Neuron (in vitro differentiated cells): ENCODE measurements at regions not wholly inside any gene's neighbourhood (a gene's known extent, or its start where the extent isn't known, plus 50 kb on each side); places are given as distances from the start of the nearest gene placed in this dataset.

Source experiments
- H2AFZ ChIP-seq: one replicate; pipeline ENCODE4 v1.6.1; 2013; ENCODE audit warnings: low read depth, mild to moderate bottlenecking, inconsistent platforms, low read length, moderate library complexity
- H3K27me3 ChIP-seq: one replicate; pipeline ENCODE4 v1.6.1; 2013; ENCODE audit warnings: low read length; ENCODE audit not compliant: insufficient read depth
- H3K36me3 ChIP-seq: one replicate; pipeline ENCODE4 v1.6.1; 2013; ENCODE audit warnings: low read length; ENCODE audit not compliant: insufficient read depth
- H3K4me1 ChIP-seq: one replicate; pipeline ENCODE4 v1.6.1; 2013; ENCODE audit warnings: low read length; ENCODE audit not compliant: insufficient read depth
- H3K4me3 ChIP-seq: 2 replicates; pipeline ENCODE4 v1.5.1; 2013; ENCODE audit warnings: mild to moderate bottlenecking, low read length, moderate library complexity
- H3K9me3 ChIP-seq: one replicate; pipeline ENCODE4 v1.6.1; 2013; ENCODE audit warnings: low read length

- peaks cover 2% of the 10 kb centered on the region for H3K27me3 ChIP-seq
- no peak overlapping the region for H3K4me3 ChIP-seq
- H2AFZ ChIP-seq, result peak overlapping the region; percentile 41
- H3K4me1 ChIP-seq, result no peaks in the 10 kb centered on the region
- no peaks in the 10 kb centered on the region for H3K9me3 ChIP-seq
- H3K36me3 ChIP-seq, result no peaks in the 10 kb centered on the region
These were observed 305.4 kb upstream of the MSX2 start for GRCh38 chr5:174418809-174419539.

- Histone ChIP-seq H3K9me3 (no peaks in the 10 kb centered on the region), H3K36me3 (no peaks in the 10 kb centered on the region), H3K4me3 (no peak overlapping the region), H3K27me3 (peaks cover 2% of the 10 kb centered on the region), H2AFZ (peak overlapping the region; percentile 41), H3K4me1 (no peaks in the 10 kb centered on the region)
These were observed 304.7 kb upstream of the MSX2 start for GRCh38 chr5:174419540-174420132.

GRCh38 chr5:174420651-174421407 lies 303.6 kb upstream of the MSX2 start:
- no peaks in the 10 kb centered on the region for H3K36me3 ChIP-seq
- peaks cover 2% of the 10 kb centered on the region for H3K27me3 ChIP-seq
- no peaks in the 10 kb centered on the region for H3K4me1 ChIP-seq
- H3K9me3 ChIP-seq, result no peaks in the 10 kb centered on the region
- no peak overlapping the region for H3K4me3 ChIP-seq
- no peak overlapping the region for H2AFZ ChIP-seq

GRCh38 chr5:174421408-174421805 lies 303.0 kb upstream of the MSX2 start:
- no peaks in the 10 kb centered on the region for H3K4me1 ChIP-seq
- H2AFZ ChIP-seq, result no peak overlapping the region
- H3K36me3 ChIP-seq, result no peaks in the 10 kb centered on the region
- no peaks in the 10 kb centered on the region for H3K9me3 ChIP-seq
- peaks cover 2% of the 10 kb centered on the region for H3K27me3 ChIP-seq
- no peak overlapping the region for H3K4me3 ChIP-seq

GRCh38 chr5:174423558-174423957 lies 300.8 kb upstream of the MSX2 start:
- no peaks in the 10 kb centered on the region for H3K4me1 ChIP-seq
- no peaks in the 10 kb centered on the region for H3K36me3 ChIP-seq
- H3K9me3 ChIP-seq, result no peaks in the 10 kb centered on the region
- H2AFZ ChIP-seq, result no peak overlapping the region
- H3K27me3 ChIP-seq, result peaks cover 2% of the 10 kb centered on the region
- no peak overlapping the region for H3K4me3 ChIP-seq

- H3K9me3 ChIP-seq, result no peaks in the 10 kb centered on the region
- no peaks in the 10 kb centered on the region for H3K36me3 ChIP-seq
- no peak overlapping the region for H3K4me3 ChIP-seq
- no peak overlapping the region for H2AFZ ChIP-seq
- H3K27me3 ChIP-seq, result peaks cover under 1% of the 10 kb centered on the region
- no peaks in the 10 kb centered on the region for H3K4me1 ChIP-seq
These were observed 299.9 kb upstream of the MSX2 start for GRCh38 chr5:174424219-174425053.

- Histone ChIP-seq H2AFZ (no peak overlapping the region), H3K4me3 (no peak overlapping the region), H3K27me3 (no peaks in the 10 kb centered on the region), H3K36me3 (no peaks in the 10 kb centered on the region), H3K4me1 (no peaks in the 10 kb centered on the region), H3K9me3 (no peaks in the 10 kb centered on the region)
These were observed 299.0 kb upstream of the MSX2 start for GRCh38 chr5:174425271-174425963.

GRCh38 chr5:174425964-174426290 lies 298.5 kb upstream of the MSX2 start:
- no peaks in the 10 kb centered on the region for H3K36me3 ChIP-seq
- no peak overlapping the region for H3K4me3 ChIP-seq
- H3K27me3 ChIP-seq, result no peaks in the 10 kb centered on the region
- no peaks in the 10 kb centered on the region for H3K4me1 ChIP-seq
- H2AFZ ChIP-seq, result no peak overlapping the region
- no peaks in the 10 kb centered on the region for H3K9me3 ChIP-seq

- Histone ChIP-seq H3K4me1 (no peaks in the 10 kb centered on the region), H3K36me3 (no peaks in the 10 kb centered on the region), H3K27me3 (no peaks in the 10 kb centered on the region), H3K9me3 (no peaks in the 10 kb centered on the region), H3K4me3 (no peak overlapping the region), H2AFZ (no peak overlapping the region)
These were observed 298.0 kb upstream of the MSX2 start for GRCh38 chr5:174426388-174426787.

- Histone ChIP-seq H3K9me3 (no peaks in the 10 kb centered on the region), H3K27me3 (no peaks in the 10 kb centered on the region), H3K4me3 (no peak overlapping the region), H3K36me3 (no peaks in the 10 kb centered on the region), H2AFZ (no peak overlapping the region), H3K4me1 (no peaks in the 10 kb centered on the region)
These were observed 297.5 kb upstream of the MSX2 start for GRCh38 chr5:174426851-174427250.

GRCh38 chr5:174427304-174427703 lies 297.1 kb upstream of the MSX2 start:
- H3K9me3 ChIP-seq, result no peaks in the 10 kb centered on the region
- no peak overlapping the region for H3K4me3 ChIP-seq
- H3K36me3 ChIP-seq, result no peaks in the 10 kb centered on the region
- H3K27me3 ChIP-seq, result no peaks in the 10 kb centered on the region
- H2AFZ ChIP-seq, result no peak overlapping the region
- no peaks in the 10 kb centered on the region for H3K4me1 ChIP-seq

- Histone ChIP-seq H3K27me3 (no peaks in the 10 kb centered on the region), H2AFZ (no peak overlapping the region), H3K9me3 (no peaks in the 10 kb centered on the region), H3K36me3 (no peaks in the 10 kb centered on the region), H3K4me3 (no peak overlapping the region), H3K4me1 (no peaks in the 10 kb centered on the region)
These were observed 295.5 kb upstream of the MSX2 start for GRCh38 chr5:174428895-174429294.
